GM12875 (cell line): ENCODE measurements at regions not wholly inside any gene's neighbourhood (a gene's known extent, or its start where the extent isn't known, plus 50 kb on each side); places are given as distances from the start of the nearest gene placed in this dataset.

Source experiments
- H3K4me3 ChIP-seq: one replicate; pipeline ENCODE4 v1.5.1; 2011; ENCODE audit warnings: low read depth, low read length, control low read depth
- CTCF ChIP-seq: IDR thresholded peaks from 2 replicates; pipeline ENCODE4 v1.5.1; 2011; ENCODE audit warnings: low read depth, mild to moderate bottlenecking, control low read depth, inconsistent platforms, low read length, moderate library complexity, borderline replicate concordance; ENCODE audit not compliant: insufficient read depth

- no peak for TF ChIP-seq CTCF
- no peak overlapping the region for H3K4me3 ChIP-seq
These were observed 77.7 kb downstream of the RBFOX3 start for GRCh38 chr17:79533116-79533515.

GRCh38 chr17:79532107-79532790, 78.6 kb downstream of the RBFOX3 start:
- no peak for TF ChIP-seq CTCF
- no peak overlapping the region for H3K4me3 ChIP-seq

- H3K4me3 ChIP-seq: no peak overlapping the region
- no peak for TF ChIP-seq CTCF
These were observed 79.4 kb downstream of the RBFOX3 start for GRCh38 chr17:79531191-79532095.

GRCh38 chr17:79530361-79531105, 80.3 kb downstream of the RBFOX3 start:
- no peak for TF ChIP-seq CTCF

GRCh38 chr17:79529661-79530081, 81.2 kb downstream of the RBFOX3 start:
- H3K4me3 ChIP-seq: no peak overlapping the region
- no peak for TF ChIP-seq CTCF

More at GRCh38 chr17:79530361-79531105, 80.3 kb downstream of the RBFOX3 start:
- no peak overlapping the region for H3K4me3 ChIP-seq

- H3K4me3 ChIP-seq: no peak overlapping the region
- TF ChIP-seq CTCF: no peak
These were observed 82.2 kb downstream of the RBFOX3 start for GRCh38 chr17:79528592-79529125.
